Erythroblast (primary cell): ENCODE measurements at regions not wholly inside any gene's neighbourhood (a gene's known extent, or its start where the extent isn't known, plus 50 kb on each side); places are given as distances from the start of the nearest gene placed in this dataset.

Experiments used
- DNase-seq, 2 experiments: peaks; one replicate each; lab custom pipeline; 2025; lab: John Stamatoyannopoulos, UW
- GATA1 ChIP-seq: IDR thresholded peaks from 2 replicates; pipeline ENCODE4 v1.6.1; 2011; ENCODE audit warnings: low read depth, mild to moderate bottlenecking, control low read depth, low read length, moderate library complexity
- POLR2A ChIP-seq: IDR thresholded peaks from 2 replicates; pipeline ENCODE4 v1.6.1; 2011; ENCODE audit warnings: mild to moderate bottlenecking, low read length

- DNase-seq, result no peak
- TF ChIP-seq GATA1, result no peak
- TF ChIP-seq POLR2A, result no peak
Measured at GRCh38 chr5:128772356-128772755, 192.9 kb upstream of the SLC27A6 start.

GRCh38 chr5:128773378-128773777, 191.9 kb upstream of the SLC27A6 start:
- TF ChIP-seq GATA1 (no peak), POLR2A (no peak)
- no peak for DNase-seq

- no peak for DNase-seq
- TF ChIP-seq GATA1 (no peak), POLR2A (no peak)
Measured at GRCh38 chr5:128774605-128775004, 190.7 kb upstream of the SLC27A6 start.

GRCh38 chr5:128775558-128775957, 189.7 kb upstream of the SLC27A6 start:
- DNase-seq, result no peak
- TF ChIP-seq POLR2A (no peak), GATA1 (no peak)

- TF ChIP-seq POLR2A (no peak), GATA1 (no peak)
- DNase-seq, result no peak
Measured at GRCh38 chr5:128777052-128777451, 188.2 kb upstream of the SLC27A6 start.

- no peak for DNase-seq
- no peak for TF ChIP-seq POLR2A
- TF ChIP-seq GATA1, result no peak
Measured at GRCh38 chr5:128778474-128778873, 186.8 kb upstream of the SLC27A6 start.

GRCh38 chr5:128782446-128782845, 182.8 kb upstream of the SLC27A6 start:
- no peak for TF ChIP-seq GATA1
- TF ChIP-seq POLR2A, result no peak
- DNase-seq, result no peak

- TF ChIP-seq POLR2A, result no peak
- no peak for TF ChIP-seq GATA1
- DNase-seq, result no peak
Measured at GRCh38 chr5:128784726-128785125, 180.6 kb upstream of the SLC27A6 start.

GRCh38 chr5:128791312-128791711, 174.0 kb upstream of the SLC27A6 start:
- no peak for DNase-seq
- TF ChIP-seq GATA1 (no peak), POLR2A (no peak)

- DNase-seq, result no peak
- TF ChIP-seq GATA1, result no peak
- no peak for TF ChIP-seq POLR2A
Measured at GRCh38 chr5:128796506-128796905, 168.8 kb upstream of the SLC27A6 start.

GRCh38 chr5:128798871-128799270, 166.4 kb upstream of the SLC27A6 start:
- no peak for DNase-seq
- TF ChIP-seq POLR2A (no peak), GATA1 (no peak)

- TF ChIP-seq POLR2A (no peak), GATA1 (no peak)
- no peak for DNase-seq
Measured at GRCh38 chr5:128799945-128800344, 165.3 kb upstream of the SLC27A6 start.

GRCh38 chr5:128800377-128800776, 164.9 kb upstream of the SLC27A6 start:
- TF ChIP-seq POLR2A (no peak), GATA1 (no peak)

GRCh38 chr5:128813317-128814070, 151.8 kb upstream of the SLC27A6 start:
- TF ChIP-seq GATA1 (no peak), POLR2A (no peak)

More at GRCh38 chr5:128800377-128800776, 164.9 kb upstream of the SLC27A6 start:
- DNase-seq, result no peak

GRCh38 chr5:128815201-128815600, 150.1 kb upstream of the SLC27A6 start:
- no peak for DNase-seq

More at GRCh38 chr5:128813317-128814070, 151.8 kb upstream of the SLC27A6 start:
- no peak for DNase-seq

GRCh38 chr5:128825826-128826225, 139.5 kb upstream of the SLC27A6 start:
- TF ChIP-seq POLR2A (no peak), GATA1 (no peak)
- DNase-seq, result no peak

More at GRCh38 chr5:128815201-128815600, 150.1 kb upstream of the SLC27A6 start:
- TF ChIP-seq POLR2A (no peak), GATA1 (no peak)
